ENCODE measurements at regions not wholly inside any gene's neighbourhood (a gene's known extent, or its start where the extent isn't known, plus 50 kb on each side); places are given as distances from the start of the nearest gene placed in this dataset.

- TF ChIP-seq CTCF (conservative IDR thresholded peaks at IDR 0.05 in 1 of 2, IDR thresholded peaks at IDR 0.05 in 1 of 2; ENCODE audit: low read depth in 1 of 2, low read length in 2 of 2) (no peak), EZH2 (IDR thresholded peaks at IDR 0.05; ENCODE audit: low read length, missing control alignments) (no peak)
Measured at GRCh38 chr10:35739998-35740397, 97.9 kb upstream of the FZD8 start.

Data from fibroblast of lung (primary cell).